Suprapubic skin (tissue), 4 donors: ENCODE measurements at regions not wholly inside any gene's neighbourhood (a gene's known extent, or its start where the extent isn't known, plus 50 kb on each side); places are given as distances from the start of the nearest gene placed in this dataset.
"Not testable (repeated sequence)": the region's sequence is repeated elsewhere in the genome, so short reads cannot be mapped to it uniquely, and the experiment has no call there.

ENCODE experiments used
- CTCF ChIP-seq, 2 donors: fragments of 200-600 bp in 1 of 2; fragments of 450-650 bp in 1 of 2; sonication (generic) in 1 of 2; IDR thresholded peaks; one replicate each; pipeline ENCODE4 v1.5.1; 2016 to 2019; ENCODE audit warnings: antibody characterized with exemption in 2 of 2, mild to moderate bottlenecking in 1 of 2, moderate library complexity in 1 of 2
- EP300 ChIP-seq: sonication (generic); formaldehyde crosslinking; IDR thresholded peaks from one replicate; pipeline ENCODE4 v1.6.1; 2017; ENCODE audit warnings: antibody characterized with exemption
- POLR2A ChIP-seq, 2 donors: fragments of 450-650 bp; IDR thresholded peaks; one replicate each; pipeline ENCODE4 v1.6.1; 2017; ENCODE audit warnings: antibody characterized with exemption in 2 of 2, mild to moderate bottlenecking in 2 of 2, moderate library complexity in 2 of 2
- POLR2AphosphoS5 ChIP-seq, 3 donors: sonication (generic); formaldehyde crosslinking; IDR thresholded peaks; one replicate each; pipeline ENCODE4 v1.6.1; 2017; ENCODE audit warnings: antibody characterized with exemption in 3 of 3

GRCh38 chr6:115861658-115862057 lies 199.0 kb downstream of the FRK start:
- TF ChIP-seq CTCF (IDR thresholded peaks at IDR 0.05); POLR2A (IDR thresholded peaks at IDR 0.05); EP300; POLR2AphosphoS5 (IDR thresholded peaks at IDR 0.05): not testable (repeated sequence)
